SK-MEL-5 (cell line): ENCODE measurements at regions not wholly inside any gene's neighbourhood (a gene's known extent, or its start where the extent isn't known, plus 50 kb on each side); places are given as distances from the start of the nearest gene placed in this dataset.

Experiments
- DNase-seq: peaks from one replicate; pipeline ENCODE4 v3.0.0-alpha.2; 2016; ENCODE audit warnings: low read depth, low spot score
- in situ Hi-C: cut with HindIII; loops from 2 replicates; pipeline ENCODE4 v1.10.0; 2016; ENCODE audit warnings: low sequenced_read_pairs, high pct_unique_total_duplicates, low pct_unique_long_range_greater_than_20kb

DNA sequence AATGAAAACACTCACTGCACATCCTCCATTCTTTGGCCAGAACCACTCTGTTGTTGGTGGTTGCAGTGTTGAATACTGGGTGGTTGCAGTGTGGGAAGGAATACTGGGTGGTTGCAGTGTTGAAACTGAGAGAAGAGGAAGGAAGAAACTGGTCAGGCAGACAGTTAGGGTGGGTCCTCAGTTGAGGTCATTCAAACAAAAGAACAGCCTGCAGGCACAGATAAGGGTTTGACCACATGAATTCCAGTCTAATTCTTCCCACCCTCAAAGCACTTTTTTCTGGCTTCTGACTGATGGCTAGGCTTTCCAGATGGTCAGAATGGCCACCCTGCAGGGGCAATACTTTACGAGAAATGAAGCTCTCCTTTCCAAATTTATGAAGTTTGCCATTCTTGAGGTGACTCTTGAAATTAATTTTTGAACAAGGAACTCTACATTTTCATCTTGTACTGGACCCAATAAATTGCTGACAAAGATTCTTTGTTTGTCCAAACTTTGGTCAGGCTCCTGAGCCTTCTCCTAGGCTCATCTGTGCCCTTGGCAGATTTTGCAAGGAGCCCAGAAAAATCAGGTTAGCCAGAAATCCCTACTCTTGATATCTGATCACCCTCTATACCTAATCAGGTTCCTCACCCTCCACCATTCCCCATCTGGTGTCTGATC, 596.6 kb upstream of the CDH5 start:
- no peak for DNase-seq
- in situ Hi-C loops, result no loop called here

DNA sequence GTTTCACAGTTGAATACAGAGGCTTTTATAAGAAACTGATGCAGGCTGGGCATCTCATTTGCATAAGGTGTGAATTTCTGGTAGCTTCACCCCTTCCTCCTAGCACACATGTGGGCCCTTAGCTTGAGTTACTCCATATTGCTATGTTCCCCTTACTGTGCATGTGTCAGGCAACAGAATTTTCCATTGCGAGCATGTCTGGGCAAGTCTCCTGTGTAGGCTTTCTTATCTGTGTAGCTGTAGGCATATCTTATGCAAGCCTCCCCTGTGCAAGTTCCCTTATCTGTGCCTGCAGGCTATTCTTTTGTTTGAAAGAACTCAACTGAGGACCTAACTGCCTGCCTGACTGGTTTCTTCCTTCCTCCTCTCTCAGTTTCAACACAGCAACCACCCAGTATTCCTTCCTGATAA, 597.4 kb upstream of the CDH5 start:
- no peak for DNase-seq
- in situ Hi-C loops, result no loop called here

- in situ Hi-C loops, result no loop called here
- no peak for DNase-seq
These were observed 599.4 kb upstream of the CDH5 start for GRCh38 chr16:65767125-65767524.

DNA sequence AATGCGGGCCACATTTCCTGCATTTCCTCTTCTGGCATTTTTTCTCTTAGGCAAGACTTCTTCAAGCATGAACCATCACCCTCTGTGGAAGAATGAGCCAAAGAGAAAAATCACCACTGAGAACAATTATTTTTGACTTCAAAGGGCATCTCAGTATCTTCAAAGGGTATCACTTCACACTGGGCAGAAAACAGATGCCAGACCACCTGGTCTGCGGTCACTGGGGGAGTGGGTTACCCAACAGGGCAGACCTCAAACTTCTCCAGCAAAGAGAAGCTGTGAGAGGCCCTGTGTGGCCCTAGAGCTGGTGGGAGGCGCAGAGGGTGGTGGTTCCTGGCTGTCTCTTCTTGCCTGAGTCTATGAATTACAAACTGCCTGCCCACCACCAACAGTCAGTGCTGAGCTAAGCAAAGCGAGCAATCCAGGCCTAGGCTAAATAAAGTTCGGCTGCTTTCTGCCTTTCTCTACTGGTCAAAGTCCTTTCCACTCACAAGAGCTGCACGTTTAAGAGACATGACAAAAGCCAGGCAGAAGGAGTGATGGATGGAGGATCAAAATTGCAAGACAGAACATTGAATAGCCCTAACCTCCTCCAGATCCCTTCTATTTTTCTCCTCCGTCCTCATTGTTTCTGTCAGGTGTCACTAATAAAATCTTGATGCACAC, 602.7 kb upstream of the CDH5 start:
- in situ Hi-C loops, result no loop called here
- DNase-seq, result no peak

GRCh38 chr16:65760874-65761273, 605.6 kb upstream of the CDH5 start:
- in situ Hi-C loops, result no loop called here
- DNase-seq, result no peak

DNA sequence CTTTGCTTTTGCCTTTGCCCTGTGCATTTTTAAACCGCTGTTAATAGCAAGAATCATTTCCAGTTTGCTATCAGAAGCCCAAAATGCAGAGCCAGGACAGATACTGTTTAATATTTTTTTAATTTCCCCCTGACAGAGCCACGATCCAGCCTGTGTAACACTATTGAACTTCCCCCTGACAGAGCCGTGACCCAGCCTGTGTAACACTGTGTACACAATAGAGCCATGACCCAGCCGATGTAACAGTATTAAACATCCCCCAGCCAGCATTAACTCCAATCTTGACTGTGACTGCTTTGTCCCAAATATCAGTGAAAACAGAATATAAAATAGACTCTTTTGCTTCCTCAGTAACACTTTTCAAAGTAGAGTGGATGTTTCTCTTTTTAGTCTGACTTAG, 607.9 kb upstream of the CDH5 start:
- in situ Hi-C loops, result no loop called here
- DNase-seq, result no peak

GRCh38 chr16:65757064-65757463, 609.4 kb upstream of the CDH5 start:
- in situ Hi-C loops, result no loop called here
- no peak for DNase-seq

GRCh38 chr16:65756163-65756562, 610.3 kb upstream of the CDH5 start:
- in situ Hi-C loops, result no loop called here

GRCh38 chr16:65754820-65755691, 611.4 kb upstream of the CDH5 start:
- DNase-seq, result no peak
- in situ Hi-C loops, result no loop called here

More at GRCh38 chr16:65756163-65756562, 610.3 kb upstream of the CDH5 start:
- no peak for DNase-seq

GRCh38 chr16:65752522-65752844, 614.0 kb upstream of the CDH5 start:
- DNase-seq, result no peak
- in situ Hi-C loops, result no loop called here

GRCh38 chr16:65751622-65752521, 614.6 kb upstream of the CDH5 start:
- no peak for DNase-seq
- in situ Hi-C loops, result no loop called here

GRCh38 chr16:65749506-65749905, 617.0 kb upstream of the CDH5 start:
- DNase-seq, result no peak

DNA sequence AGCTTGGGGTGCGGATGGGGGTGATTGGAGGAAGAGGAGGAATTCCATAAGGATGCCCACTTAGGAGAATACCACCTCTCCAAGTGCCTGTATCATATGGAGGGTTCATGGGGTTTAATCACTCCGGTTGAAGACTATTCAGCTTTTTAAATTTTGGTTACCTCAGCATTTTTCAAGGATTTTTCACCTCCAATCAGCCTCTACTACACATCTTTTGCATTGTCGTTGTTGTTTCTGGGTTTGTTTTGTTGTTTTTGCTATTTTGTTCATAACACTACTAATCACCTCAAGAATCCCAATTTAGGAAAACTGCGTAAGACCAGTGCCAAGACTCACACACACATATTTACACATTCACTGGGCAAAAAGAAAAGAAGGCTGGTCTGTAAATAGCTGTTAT, 619.5 kb upstream of the CDH5 start:
- DNase-seq, result no peak
- in situ Hi-C loops, result no loop called here

More at GRCh38 chr16:65749506-65749905, 617.0 kb upstream of the CDH5 start:
- in situ Hi-C loops, result no loop called here

GRCh38 chr16:65745201-65745708, 621.2 kb upstream of the CDH5 start:
- in situ Hi-C loops, result no loop called here
- DNase-seq, result no peak

GRCh38 chr16:65744401-65744800, 622.1 kb upstream of the CDH5 start:
- DNase-seq, result no peak
- in situ Hi-C loops, result no loop called here

- no peak for DNase-seq
- in situ Hi-C loops, result no loop called here
These were observed 621.7 kb upstream of the CDH11 start for GRCh38 chr16:65743558-65743957.

- no peak for DNase-seq
- in situ Hi-C loops, result no loop called here
These were observed 618.8 kb upstream of the CDH11 start for GRCh38 chr16:65740711-65741110.

- in situ Hi-C loops, result no loop called here
- no peak for DNase-seq
These were observed 617.7 kb upstream of the CDH11 start for GRCh38 chr16:65739518-65739917.
